ENCODE measurements at regions not wholly inside any gene's neighbourhood (a gene's known extent, or its start where the extent isn't known, plus 50 kb on each side); places are given as distances from the start of the nearest gene placed in this dataset.

DNA sequence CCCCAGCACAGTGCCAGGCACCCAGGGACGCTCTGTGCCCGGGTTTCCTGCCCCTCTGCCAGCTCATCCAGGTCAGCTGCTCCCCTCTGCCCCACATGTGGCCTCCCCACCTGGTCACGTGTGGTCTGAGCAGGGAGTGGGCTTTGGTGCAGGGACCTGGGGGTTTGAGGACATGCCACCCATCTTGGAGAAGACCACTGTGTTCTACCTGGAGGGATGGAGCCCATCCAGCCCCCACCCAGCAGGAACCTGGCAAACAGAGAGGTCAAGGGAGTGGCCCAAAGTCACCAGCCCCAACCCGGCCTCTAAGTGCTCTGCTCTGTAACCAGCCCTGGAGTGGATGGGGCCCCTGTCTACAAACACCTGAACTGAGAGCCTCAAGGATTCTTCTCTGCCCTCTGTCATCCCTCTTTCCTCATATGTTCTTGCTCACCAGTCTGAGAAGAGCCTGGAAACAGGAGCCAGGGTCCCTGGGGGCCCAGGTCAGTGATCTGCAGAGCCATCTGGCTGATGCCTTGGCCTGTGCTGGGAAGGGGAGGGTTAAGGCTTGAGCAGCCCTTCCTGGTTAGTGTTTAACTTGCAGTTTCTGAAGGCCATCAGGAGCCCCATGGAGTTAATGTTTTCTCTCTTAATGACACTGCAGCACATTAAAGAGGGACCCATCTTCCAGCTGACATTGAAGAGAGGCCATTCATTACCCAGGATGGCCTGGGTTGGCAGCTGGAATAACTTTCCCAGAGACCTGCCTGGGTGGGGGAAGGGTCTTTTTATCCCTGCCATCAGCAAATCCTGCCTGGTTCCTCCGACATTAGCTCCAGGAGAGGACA, 235.4 kb downstream of the PTPRU start (continued):
- TF ChIP-seq, protein P1, sequence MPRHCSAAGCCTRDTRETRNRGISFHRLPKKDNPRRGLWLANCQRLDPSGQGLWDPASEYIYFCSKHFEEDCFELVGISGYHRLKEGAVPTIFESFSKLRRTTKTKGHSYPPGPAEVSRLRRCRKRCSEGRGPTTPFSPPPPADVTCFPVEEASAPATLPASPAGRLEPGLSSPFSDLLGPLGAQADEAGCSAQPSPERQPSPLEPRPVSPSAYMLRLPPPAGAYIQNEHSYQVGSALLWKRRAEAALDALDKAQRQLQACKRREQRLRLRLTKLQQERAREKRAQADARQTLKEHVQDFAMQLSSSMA (CRISPR knock-in tag; IDR thresholded peaks at IDR 0.05), result no peak
- TF ChIP-seq ZNF343 (CRISPR knock-in tag; IDR thresholded peaks at IDR 0.05), result no peak
- TF ChIP-seq RFX5 (IDR thresholded peaks at IDR 0.05; ENCODE audit: low read depth, low read length), result no peak
- TF ChIP-seq CCAR2 (optimal IDR thresholded peaks at IDR 0.05; ENCODE audit: low read depth, low read length), result no peak
- no peak for TF ChIP-seq ATRX (CRISPR knock-in tag; IDR thresholded peaks at IDR 0.05; ENCODE audit: borderline replicate concordance)
- TF ChIP-seq KDM2A (CRISPR knock-in tag; IDR thresholded peaks at IDR 0.05; ENCODE audit: borderline replicate concordance, low read depth), result no peak
- no peak for TF ChIP-seq ZNF550 (CRISPR knock-in tag; IDR thresholded peaks at IDR 0.05; ENCODE audit: borderline replicate concordance)
- TF ChIP-seq, protein P2, sequence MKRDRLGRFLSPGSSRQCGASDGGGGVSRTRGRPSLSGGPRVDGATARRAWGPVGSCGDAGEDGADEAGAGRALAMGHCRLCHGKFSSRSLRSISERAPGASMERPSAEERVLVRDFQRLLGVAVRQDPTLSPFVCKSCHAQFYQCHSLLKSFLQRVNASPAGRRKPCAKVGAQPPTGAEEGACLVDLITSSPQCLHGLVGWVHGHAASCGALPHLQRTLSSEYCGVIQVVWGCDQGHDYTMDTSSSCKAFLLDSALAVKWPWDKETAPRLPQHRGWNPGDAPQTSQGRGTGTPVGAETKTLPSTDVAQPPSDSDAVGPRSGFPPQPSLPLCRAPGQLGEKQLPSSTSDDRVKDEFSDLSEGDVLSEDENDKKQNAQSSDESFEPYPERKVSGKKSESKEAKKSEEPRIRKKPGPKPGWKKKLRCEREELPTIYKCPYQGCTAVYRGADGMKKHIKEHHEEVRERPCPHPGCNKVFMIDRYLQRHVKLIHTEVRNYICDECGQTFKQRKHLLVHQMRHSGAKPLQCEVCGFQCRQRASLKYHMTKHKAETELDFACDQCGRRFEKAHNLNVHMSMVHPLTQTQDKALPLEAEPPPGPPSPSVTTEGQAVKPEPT (CRISPR knock-in tag; IDR thresholded peaks at IDR 0.05; ENCODE audit: low read depth), result no peak
- no peak for TF ChIP-seq KDM5B (CRISPR knock-in tag; IDR thresholded peaks at IDR 0.05; ENCODE audit: borderline replicate concordance)
- TF ChIP-seq, protein P3, sequence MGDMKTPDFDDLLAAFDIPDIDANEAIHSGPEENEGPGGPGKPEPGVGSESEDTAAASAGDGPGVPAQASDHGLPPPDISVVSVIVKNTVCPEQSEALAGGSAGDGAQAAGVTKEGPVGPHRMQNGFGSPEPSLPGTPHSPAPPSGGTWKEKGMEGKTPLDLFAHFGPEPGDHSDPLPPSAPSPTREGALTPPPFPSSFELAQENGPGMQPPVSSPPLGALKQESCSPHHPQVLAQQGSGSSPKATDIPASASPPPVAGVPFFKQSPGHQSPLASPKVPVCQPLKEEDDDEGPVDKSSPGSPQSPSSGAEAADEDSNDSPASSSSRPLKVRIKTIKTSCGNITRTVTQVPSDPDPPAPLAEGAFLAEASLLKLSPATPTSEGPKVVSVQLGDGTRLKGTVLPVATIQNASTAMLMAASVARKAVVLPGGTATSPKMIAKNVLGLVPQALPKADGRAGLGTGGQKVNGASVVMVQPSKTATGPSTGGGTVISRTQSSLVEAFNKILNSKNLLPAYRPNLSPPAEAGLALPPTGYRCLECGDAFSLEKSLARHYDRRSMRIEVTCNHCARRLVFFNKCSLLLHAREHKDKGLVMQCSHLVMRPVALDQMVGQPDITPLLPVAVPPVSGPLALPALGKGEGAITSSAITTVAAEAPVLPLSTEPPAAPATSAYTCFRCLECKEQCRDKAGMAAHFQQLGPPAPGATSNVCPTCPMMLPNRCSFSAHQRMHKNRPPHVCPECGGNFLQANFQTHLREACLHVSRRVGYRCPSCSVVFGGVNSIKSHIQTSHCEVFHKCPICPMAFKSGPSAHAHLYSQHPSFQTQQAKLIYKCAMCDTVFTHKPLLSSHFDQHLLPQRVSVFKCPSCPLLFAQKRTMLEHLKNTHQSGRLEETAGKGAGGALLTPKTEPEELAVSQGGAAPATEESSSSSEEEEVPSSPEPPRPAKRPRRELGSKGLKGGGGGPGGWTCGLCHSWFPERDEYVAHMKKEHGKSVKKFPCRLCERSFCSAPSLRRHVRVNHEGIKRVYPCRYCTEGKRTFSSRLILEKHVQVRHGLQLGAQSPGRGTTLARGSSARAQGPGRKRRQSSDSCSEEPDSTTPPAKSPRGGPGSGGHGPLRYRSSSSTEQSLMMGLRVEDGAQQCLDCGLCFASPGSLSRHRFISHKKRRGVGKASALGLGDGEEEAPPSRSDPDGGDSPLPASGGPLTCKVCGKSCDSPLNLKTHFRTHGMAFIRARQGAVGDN (CRISPR knock-in tag; IDR thresholded peaks at IDR 0.05), result peak; percentile 32
- TF ChIP-seq, protein P4, sequence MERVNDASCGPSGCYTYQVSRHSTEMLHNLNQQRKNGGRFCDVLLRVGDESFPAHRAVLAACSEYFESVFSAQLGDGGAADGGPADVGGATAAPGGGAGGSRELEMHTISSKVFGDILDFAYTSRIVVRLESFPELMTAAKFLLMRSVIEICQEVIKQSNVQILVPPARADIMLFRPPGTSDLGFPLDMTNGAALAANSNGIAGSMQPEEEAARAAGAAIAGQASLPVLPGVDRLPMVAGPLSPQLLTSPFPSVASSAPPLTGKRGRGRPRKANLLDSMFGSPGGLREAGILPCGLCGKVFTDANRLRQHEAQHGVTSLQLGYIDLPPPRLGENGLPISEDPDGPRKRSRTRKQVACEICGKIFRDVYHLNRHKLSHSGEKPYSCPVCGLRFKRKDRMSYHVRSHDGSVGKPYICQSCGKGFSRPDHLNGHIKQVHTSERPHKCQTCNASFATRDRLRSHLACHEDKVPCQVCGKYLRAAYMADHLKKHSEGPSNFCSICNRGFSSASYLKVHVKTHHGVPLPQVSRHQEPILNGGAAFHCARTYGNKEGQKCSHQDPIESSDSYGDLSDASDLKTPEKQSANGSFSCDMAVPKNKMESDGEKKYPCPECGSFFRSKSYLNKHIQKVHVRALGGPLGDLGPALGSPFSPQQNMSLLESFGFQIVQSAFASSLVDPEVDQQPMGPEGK (CRISPR knock-in tag; IDR thresholded peaks at IDR 0.05), result peak; percentile 43; the same call in 1 of the 2 replicates
- TF ChIP-seq, protein P5, sequence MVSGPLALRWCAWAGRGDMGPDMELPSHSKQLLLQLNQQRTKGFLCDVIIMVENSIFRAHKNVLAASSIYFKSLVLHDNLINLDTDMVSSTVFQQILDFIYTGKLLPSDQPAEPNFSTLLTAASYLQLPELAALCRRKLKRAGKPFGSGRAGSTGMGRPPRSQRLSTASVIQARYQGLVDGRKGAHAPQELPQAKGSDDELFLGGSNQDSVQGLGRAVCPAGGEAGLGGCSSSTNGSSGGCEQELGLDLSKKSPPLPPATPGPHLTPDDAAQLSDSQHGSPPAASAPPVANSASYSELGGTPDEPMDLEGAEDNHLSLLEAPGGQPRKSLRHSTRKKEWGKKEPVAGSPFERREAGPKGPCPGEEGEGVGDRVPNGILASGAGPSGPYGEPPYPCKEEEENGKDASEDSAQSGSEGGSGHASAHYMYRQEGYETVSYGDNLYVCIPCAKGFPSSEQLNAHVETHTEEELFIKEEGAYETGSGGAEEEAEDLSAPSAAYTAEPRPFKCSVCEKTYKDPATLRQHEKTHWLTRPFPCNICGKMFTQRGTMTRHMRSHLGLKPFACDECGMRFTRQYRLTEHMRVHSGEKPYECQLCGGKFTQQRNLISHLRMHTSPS (CRISPR knock-in tag; IDR thresholded peaks at IDR 0.05; ENCODE audit: low read depth), result no peak
- TF ChIP-seq CAMTA2 (CRISPR knock-in tag; IDR thresholded peaks at IDR 0.05; ENCODE audit: borderline replicate concordance), result no peak
- TF ChIP-seq SRSF9 (IDR thresholded peaks at IDR 0.05; ENCODE audit: borderline replicate concordance, insufficient read depth, low read depth, low read length, poor library complexity, severe bottlenecking), result no peak
- TF ChIP-seq DNMT1 (CRISPR knock-in tag; IDR thresholded peaks at IDR 0.05), result no peak
